SIG-M5 treated with dmso at 0.1 percent for 504 hours (cell line): ENCODE measurements at regions not wholly inside any gene's neighbourhood (a gene's known extent, or its start where the extent isn't known, plus 50 kb on each side); places are given as distances from the start of the nearest gene placed in this dataset.
"Not testable (repeated sequence)": the region's sequence is repeated elsewhere in the genome, so short reads cannot be mapped to it uniquely, and the experiment has no call there.

Source experiments
- DNase-seq: peaks from one replicate; lab custom pipeline; 2025; ENCODE audit not compliant: unreplicated experiment; lab: John Stamatoyannopoulos, UW

GRCh38 chr5:164184158-164184557, 678.7 kb downstream of the MAT2B start:
- DNase-seq = no peak

GRCh38 chr5:164185000-164185399, 679.6 kb downstream of the MAT2B start:
- no peak for DNase-seq

DNA sequence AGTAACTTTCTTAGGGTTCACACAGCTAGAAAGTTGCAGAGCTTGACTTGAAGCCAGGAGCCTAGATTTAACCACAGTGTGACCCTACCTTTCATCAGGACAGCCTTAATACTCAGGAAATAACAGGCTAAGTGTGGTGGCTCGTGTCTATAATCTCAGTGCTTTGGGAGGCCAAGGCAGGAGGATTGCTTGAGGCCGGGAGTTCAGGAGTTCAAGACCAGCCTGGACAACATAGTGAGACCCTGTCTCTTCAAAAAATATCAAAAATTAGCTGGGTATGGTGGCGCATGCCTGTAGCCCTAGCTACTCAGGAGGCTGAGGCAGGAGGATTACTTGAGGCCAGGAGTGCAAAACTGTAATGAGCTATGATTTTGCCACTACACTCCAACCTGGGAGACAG, 681.1 kb downstream of the MAT2B start:
- no peak for DNase-seq

DNA sequence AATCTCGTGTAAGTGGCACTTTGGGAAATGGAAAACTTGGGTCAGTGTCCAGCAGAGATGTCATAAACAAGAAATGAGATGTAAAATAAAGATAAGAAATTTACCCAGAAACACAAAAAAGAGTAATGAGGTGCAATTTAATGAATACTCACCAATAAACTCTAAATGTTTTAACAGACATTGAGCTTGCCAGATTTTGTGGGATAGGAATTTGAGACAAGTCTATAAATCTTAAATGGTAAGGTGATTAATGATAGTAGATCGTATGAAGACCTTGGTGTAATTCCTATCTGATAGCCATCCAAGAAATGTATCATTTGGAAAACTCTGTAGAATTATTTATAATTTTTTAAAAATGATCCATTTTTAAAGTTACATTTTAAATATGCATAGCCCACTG, 682.4 kb downstream of the MAT2B start:
- DNase-seq = no peak

GRCh38 chr5:164188733-164189148, 683.3 kb downstream of the MAT2B start:
- no peak for DNase-seq

- DNase-seq = no peak
These were observed 685.8 kb downstream of the MAT2B start for GRCh38 chr5:164191240-164191639.

DNA sequence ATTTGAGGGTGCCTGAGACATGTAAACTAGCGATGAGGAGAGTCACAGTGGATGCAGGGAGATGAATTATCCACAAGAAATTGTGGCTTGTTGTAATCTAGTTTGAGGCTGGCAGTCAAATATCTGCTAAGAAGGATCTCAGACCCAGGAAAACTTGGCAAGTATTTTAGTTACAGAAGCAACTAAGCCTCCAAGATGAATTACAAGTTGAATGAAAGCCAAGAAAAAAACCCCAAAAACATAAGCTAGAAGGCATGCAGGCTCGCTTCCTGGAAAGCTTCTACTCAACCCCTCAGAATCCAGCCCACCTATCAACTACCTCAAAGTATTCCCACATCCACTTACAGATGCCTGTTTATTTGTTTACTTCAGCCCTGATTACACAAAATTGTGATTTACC, 696.9 kb downstream of the MAT2B start:
- no peak for DNase-seq

DNA sequence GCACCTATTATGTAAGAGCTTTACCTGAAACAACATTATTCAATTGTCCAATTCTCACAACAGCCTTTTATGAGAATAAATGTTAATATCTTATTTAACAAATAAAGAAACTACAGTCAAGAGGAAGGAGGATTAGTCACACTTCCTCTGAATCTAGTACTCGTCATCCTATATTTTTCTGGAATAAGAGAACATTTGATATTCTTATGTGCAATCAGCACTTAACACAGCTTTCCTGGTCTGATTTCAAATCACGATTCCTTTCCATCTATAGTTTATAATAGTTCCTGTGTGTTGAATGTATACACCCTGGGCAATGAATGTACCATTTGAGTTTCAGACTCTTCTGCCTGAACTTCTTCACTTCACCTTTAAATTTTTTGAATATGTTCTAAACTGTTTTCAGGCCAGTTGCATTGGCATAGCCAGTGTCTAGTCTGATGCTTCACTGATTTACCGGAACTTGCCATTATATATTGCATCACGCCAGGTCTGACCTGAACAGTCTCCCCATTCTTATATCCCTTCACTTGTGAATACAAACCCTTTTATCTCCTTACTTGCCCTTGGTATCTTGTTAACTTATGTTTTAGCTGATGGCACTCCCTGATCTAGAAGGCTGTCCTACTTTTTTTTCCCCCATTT, 698.3 kb downstream of the MAT2B start:
- no peak for DNase-seq

GRCh38 chr5:164204338-164204946, 699.0 kb downstream of the MAT2B start:
- no peak for DNase-seq

GRCh38 chr5:164206196-164206595, 700.8 kb downstream of the MAT2B start:
- DNase-seq = no peak

- DNase-seq = no peak
These were observed 702.2 kb downstream of the MAT2B start for GRCh38 chr5:164207646-164208045.

DNA sequence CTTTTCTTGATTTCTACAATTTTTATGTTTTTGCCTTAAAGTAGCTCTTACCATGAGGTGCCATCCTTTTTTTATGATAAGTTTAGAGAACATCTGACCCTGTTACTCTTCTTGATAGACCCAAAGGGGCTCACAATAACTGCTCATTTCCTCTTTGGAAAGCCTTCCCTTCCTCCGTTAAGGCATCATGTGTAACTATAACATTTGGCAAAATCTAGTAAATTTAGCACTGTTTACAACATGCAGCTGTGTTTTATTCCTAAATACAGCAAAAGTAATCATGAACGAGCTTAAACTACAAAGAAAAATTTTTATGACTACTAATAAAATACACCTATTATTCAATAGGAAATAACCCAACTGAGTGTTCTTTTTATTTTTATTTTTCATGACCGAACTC, 705.1 kb downstream of the MAT2B start:
- no peak for DNase-seq

- DNase-seq = no peak
These were observed 709.3 kb downstream of the MAT2B start for GRCh38 chr5:164214698-164215097.

- DNase-seq = no peak
These were observed 712.0 kb downstream of the MAT2B start for GRCh38 chr5:164217464-164217863.

GRCh38 chr5:164220522-164220921, 715.1 kb downstream of the MAT2B start:
- DNase-seq = no peak

GRCh38 chr5:164224236-164224635, 718.8 kb downstream of the MAT2B start:
- no peak for DNase-seq

DNA sequence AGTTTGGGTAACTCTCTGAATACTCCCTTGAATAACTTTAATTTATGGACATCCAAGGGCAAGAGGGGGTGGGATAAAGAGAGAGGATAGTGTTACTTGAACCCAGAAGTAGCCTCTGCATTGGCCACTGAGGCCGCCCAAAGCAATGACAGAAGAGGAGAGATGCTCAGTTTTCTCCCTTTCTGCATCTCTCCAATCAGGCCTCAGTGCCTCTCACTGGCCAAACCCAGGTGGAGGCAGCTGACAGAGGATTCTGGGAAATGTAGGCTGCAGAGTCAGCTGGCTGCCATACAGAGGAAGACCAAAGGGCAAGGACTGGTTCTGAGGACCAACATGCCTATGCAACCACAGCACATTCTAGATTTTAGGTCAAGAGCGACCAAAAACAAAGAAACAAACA, 719.4 kb downstream of the MAT2B start:
- no peak for DNase-seq

- no peak for DNase-seq
These were observed 724.9 kb downstream of the MAT2B start for GRCh38 chr5:164230341-164230740.

GRCh38 chr5:164233791-164234190, 728.4 kb downstream of the MAT2B start:
- no peak for DNase-seq

DNA sequence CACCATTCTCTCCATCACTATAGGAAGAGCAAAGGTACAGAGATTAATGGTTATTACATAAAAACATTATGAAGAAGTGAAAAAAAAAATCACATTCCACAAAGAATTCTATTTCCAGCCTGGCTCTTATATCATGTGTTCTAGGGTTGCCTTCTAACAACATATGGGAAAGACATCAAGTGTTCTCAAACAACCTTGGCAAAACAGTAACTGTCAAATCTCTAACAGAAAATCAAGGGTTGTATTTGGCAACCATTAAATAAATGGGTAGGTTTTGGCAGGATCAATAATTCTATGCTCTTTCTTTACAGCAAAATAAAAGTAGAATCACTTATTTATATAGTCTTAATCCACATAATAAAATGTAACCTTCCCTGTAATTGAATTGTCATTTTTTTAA, 728.9 kb downstream of the MAT2B start:
- DNase-seq = no peak

GRCh38 chr5:164235300-164235891, 730.0 kb downstream of the MAT2B start:
- DNase-seq = no peak

GRCh38 chr5:164237486-164237885, 732.1 kb downstream of the MAT2B start:
- no peak for DNase-seq

GRCh38 chr5:164251781-164252180, 746.4 kb downstream of the MAT2B start:
- DNase-seq = not testable (repeated sequence)
